Esophagus muscularis mucosa (tissue), 4 donors: ENCODE measurements at regions not wholly inside any gene's neighbourhood (a gene's known extent, or its start where the extent isn't known, plus 50 kb on each side); places are given as distances from the start of the nearest gene placed in this dataset.

Source experiments
- DNase-seq: peaks from one replicate; pipeline ENCODE4 v3.0.0-alpha.2; 2017; ENCODE audit errors: extremely low spot score
- H3K27ac ChIP-seq, 4 donors: fragments of 200-600 bp; sonication (generic); replicated peaks in 1 of 4; 1 replicate in 3 of 4; 2 replicates in 1 of 4; pipeline ENCODE4 v1.5.1; 2016 to 2019; ENCODE audit warnings: mild to moderate bottlenecking in 1 of 4
- H3K27me3 ChIP-seq, 4 donors: fragments of 200-600 bp; sonication (generic); one replicate each; pipeline versions ENCODE4 v1.5.1 to v1.6.0; 2016 to 2019
- H3K36me3 ChIP-seq, 4 donors: fragments of 200-600 bp; sonication (generic); one replicate each; pipeline ENCODE4 v1.5.1; 2016 to 2019
- H3K4me1 ChIP-seq, 4 donors: fragments of 200-600 bp; sonication (generic); one replicate each; pipeline ENCODE4 v1.5.1; 2016 to 2019
- H3K4me3 ChIP-seq, 4 donors: fragments of 200-600 bp; sonication (generic); 1 replicate in 2 of 4; 2 replicates in 2 of 4; pipeline ENCODE4 v1.5.1; 2016 to 2019; ENCODE audit warnings: mild to moderate bottlenecking in 4 of 4, moderate library complexity in 1 of 4
- H3K9me3 ChIP-seq, 4 donors: fragments of 200-600 bp; sonication (generic); 1 replicate in 3 of 4; 2 replicates in 1 of 4; pipeline ENCODE4 v1.5.1; 2016 to 2019
- EP300 ChIP-seq: sonication (generic); formaldehyde crosslinking; IDR thresholded peaks from one replicate; pipeline ENCODE4 v1.6.1; 2017; ENCODE audit warnings: antibody characterized with exemption
- POLR2A ChIP-seq: fragments of 450-650 bp; IDR thresholded peaks from one replicate; pipeline ENCODE4 v1.6.1; 2017; ENCODE audit warnings: antibody characterized with exemption, moderate library complexity, mild to moderate bottlenecking, low read depth
- POLR2AphosphoS5 ChIP-seq, 2 donors: sonication (generic); formaldehyde crosslinking; IDR thresholded peaks; one replicate each; pipeline ENCODE4 v1.6.1; 2017; ENCODE audit warnings: antibody characterized with exemption in 2 of 2
- WGBS: methylation state at CpG from one replicate; pipeline ENCODE4 v1.1.5; 2018; 5-methylcytosine and 5-hydroxymethylcytosine counted together
- intact Hi-C: fragments of 100-400 bp; cut with DNase I; formaldehyde crosslinking; loops from one replicate; pipeline ENCODE4 v1.15.1; 2023
- TF ChIP-seq, protein P1 (sequence below), 3 experiments: fragments of 200-600 bp in 2 of 3; fragments of 450-650 bp in 1 of 3; sonication (generic) in 2 of 3; IDR thresholded peaks; one replicate each; pipeline ENCODE4 v1.5.1; 2017 to 2019; ENCODE audit warnings: antibody characterized with exemption in 3 of 3, mild to moderate bottlenecking in 2 of 3, moderate library complexity in 1 of 3

DNA sequence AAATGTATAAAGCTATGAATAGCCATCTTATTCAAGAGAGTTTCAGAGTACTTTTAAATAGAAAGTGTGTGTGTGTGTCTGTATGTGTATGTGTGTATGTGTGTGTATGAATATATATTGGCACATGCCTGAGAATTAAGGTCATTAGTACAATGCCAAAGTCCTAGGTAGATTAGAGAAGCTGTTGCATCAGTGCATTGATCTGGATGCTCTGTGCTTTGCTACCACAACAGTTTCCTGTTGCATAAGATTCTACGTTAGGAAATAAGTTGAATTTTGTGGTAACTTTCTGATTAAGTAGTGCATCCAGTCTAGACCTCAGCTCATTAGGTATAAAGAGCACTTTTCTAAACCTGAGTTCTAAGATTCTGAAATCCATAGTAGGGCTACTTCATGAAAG is 1102.8 kb upstream of the KLHL29 start:
- Histone ChIP-seq H3K9me3 (no peaks in the 10 kb centered on the region), H3K4me1 (peaks cover 7 to 15% (median 12%) of the 10 kb centered on the region in 4 donors), H3K27me3 (no peaks in the 10 kb centered on the region), H3K36me3 (no peaks in the 10 kb centered on the region), H3K27ac (no peak overlapping the region), H3K4me3 (no peak overlapping the region)
- no peak for TF ChIP-seq POLR2AphosphoS5 (IDR thresholded peaks at IDR 0.05)
- DNase-seq, result no peak
- 61% methylated on average over 1 of the region's 1 CpG for WGBS
- intact Hi-C loops, result no loop called here

DNA sequence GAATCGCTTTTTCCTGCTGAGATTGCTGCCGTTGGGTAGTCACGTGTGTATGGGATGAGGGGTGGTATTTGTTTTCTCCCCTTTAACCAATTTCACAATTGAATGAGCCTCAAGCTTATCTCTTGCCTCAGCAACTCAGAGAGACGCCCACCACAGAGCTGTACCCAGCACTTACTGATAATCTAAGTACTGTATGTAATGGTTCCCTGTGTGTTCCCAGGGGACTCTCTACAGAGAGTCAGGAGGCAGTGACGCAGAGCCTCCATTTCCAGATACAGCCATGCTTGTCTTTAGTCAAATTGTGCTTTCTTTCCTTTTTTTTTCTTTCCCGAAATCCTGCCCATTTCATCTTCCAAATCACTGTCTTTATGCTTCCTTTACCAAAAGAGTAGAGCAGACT is 1102.1 kb upstream of the KLHL29 start:
- H3K9me3 ChIP-seq, result no peaks in the 10 kb centered on the region
- WGBS, result 81% methylated on average over 6 of the region's 6 CpGs
- no peak for TF ChIP-seq EP300
- TF ChIP-seq POLR2A, result no peak
- no peak for TF ChIP-seq POLR2AphosphoS5 (IDR thresholded peaks at IDR 0.05)
- TF ChIP-seq, protein P1, sequence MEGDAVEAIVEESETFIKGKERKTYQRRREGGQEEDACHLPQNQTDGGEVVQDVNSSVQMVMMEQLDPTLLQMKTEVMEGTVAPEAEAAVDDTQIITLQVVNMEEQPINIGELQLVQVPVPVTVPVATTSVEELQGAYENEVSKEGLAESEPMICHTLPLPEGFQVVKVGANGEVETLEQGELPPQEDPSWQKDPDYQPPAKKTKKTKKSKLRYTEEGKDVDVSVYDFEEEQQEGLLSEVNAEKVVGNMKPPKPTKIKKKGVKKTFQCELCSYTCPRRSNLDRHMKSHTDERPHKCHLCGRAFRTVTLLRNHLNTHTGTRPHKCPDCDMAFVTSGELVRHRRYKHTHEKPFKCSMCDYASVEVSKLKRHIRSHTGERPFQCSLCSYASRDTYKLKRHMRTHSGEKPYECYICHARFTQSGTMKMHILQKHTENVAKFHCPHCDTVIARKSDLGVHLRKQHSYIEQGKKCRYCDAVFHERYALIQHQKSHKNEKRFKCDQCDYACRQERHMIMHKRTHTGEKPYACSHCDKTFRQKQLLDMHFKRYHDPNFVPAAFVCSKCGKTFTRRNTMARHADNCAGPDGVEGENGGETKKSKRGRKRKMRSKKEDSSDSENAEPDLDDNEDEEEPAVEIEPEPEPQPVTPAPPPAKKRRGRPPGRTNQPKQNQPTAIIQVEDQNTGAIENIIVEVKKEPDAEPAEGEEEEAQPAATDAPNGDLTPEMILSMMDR (IDR thresholded peaks at IDR 0.05), result no peak

DNA sequence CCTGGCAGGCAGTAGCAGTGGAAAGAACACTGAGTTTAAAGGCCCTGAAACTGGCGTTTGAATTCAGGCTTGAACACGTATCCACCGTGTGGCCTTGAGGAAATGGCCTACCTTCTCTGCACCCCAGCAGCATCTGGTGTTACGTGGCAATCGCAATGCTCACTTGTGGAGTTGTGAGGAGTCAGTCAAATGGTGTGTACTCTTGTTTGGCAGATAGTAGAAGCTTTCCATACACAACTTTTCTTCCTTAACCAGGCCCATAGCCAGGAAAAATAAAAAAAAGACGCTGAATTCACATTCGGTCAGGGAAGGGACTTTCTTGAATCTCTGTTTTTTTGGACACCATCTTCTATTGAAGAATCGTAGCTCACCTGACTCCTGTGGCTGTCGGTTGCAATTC is 1101.5 kb upstream of the KLHL29 start:
- no peaks in the 10 kb centered on the region for H3K9me3 ChIP-seq
- TF ChIP-seq EP300 (no peak), POLR2A (no peak), POLR2AphosphoS5 (IDR thresholded peaks at IDR 0.05) (no peak)
- TF ChIP-seq, protein P1 (IDR thresholded peaks at IDR 0.05), result no peak
- intact Hi-C loops, result no loop called here
- peaks cover 7 to 15% (median 12%) of the 10 kb centered on the region in 4 donors for H3K4me1 ChIP-seq
- H3K4me3 ChIP-seq, result no peak overlapping the region
- H3K27ac ChIP-seq, result no peak overlapping the region
- WGBS, result 71% methylated on average over 9 of the region's 9 CpGs
- DNase-seq, result no peak
- no peaks in the 10 kb centered on the region for H3K27me3 ChIP-seq
- H3K36me3 ChIP-seq, result no peaks in the 10 kb centered on the region

More for the DNA sequence above, 1102.1 kb upstream of the KLHL29 start:
- H3K4me3 ChIP-seq, result no peak overlapping the region
- no peak overlapping the region for H3K27ac ChIP-seq
- H3K36me3 ChIP-seq, result no peaks in the 10 kb centered on the region
- DNase-seq, result no peak
- intact Hi-C loops, result no loop called here
- H3K27me3 ChIP-seq, result no peaks in the 10 kb centered on the region
- H3K4me1 ChIP-seq, result peaks cover 7 to 15% (median 12%) of the 10 kb centered on the region in 4 donors

DNA sequence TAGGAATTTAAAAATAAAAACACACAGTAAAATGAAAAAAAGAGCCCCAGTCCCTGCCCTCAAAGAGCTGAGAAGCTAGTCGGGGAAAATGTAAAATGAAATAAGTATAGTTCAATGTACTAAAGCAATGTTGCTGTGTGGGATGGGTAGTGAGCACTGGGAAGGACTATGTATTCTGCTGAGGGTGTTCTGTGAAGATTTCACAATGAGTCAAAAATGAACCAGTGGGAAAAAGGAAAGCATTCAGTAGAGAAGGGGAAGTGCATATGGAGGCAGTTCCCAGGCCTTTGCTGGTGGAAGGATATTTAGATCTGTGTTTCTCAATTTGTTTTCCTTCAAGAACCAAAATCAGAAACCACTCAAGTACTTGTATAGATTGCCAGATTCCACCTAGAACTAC is 1094.7 kb upstream of the KLHL29 start:
- Histone ChIP-seq H3K4me3 (no peak overlapping the region), H3K9me3 (no peaks in the 10 kb centered on the region), H3K27ac (no peak overlapping the region), H3K36me3 (no peaks in the 10 kb centered on the region), H3K27me3 (no peaks in the 10 kb centered on the region), H3K4me1 (no peaks in the 10 kb centered on the region)
- 76% methylated on average over 1 of the region's 1 CpG for WGBS
- TF ChIP-seq, protein P1 (IDR thresholded peaks at IDR 0.05), result no peak
- no peak for TF ChIP-seq POLR2A
- no peak for TF ChIP-seq EP300
- no peak for TF ChIP-seq POLR2AphosphoS5 (IDR thresholded peaks at IDR 0.05)
- intact Hi-C loops, result no loop called here
- no peak for DNase-seq

DNA sequence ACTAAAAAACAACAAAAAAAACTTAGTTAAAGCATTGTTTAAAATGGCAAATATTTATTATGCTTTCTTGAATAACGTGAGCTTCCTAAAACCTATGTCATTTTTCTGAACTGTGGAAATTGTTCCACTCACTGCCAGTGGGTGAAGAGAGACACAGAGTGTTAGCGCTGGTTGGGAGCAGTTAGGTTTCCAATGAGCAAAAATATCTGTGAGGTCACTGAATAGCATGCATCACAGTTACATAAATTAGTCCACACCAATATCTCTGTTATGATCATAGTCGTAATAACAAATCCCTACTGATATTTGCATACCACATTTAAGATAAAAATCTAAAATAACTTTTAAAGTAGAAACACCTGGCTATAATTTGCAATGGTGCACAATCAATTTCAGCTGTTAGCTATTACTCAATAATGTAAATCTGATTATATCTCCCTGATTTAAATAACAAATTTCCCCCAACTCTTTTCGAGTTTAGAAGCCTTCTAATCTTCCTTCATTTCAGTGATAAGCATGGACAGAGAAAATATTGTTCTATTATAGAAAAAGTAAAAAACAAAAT is 1094.0 kb upstream of the KLHL29 start:
- 71% methylated on average over 4 of the region's 4 CpGs for WGBS
- TF ChIP-seq, protein P1 (IDR thresholded peaks at IDR 0.05), result no peak
- TF ChIP-seq EP300 (no peak), POLR2A (no peak), POLR2AphosphoS5 (IDR thresholded peaks at IDR 0.05) (no peak)
- Histone ChIP-seq H3K27me3 (no peaks in the 10 kb centered on the region), H3K4me1 (no peaks in the 10 kb centered on the region), H3K9me3 (no peaks in the 10 kb centered on the region), H3K36me3 (no peaks in the 10 kb centered on the region), H3K27ac (no peak overlapping the region), H3K4me3 (no peak overlapping the region)
- intact Hi-C loops, result no loop called here
- DNase-seq, result no peak
